AG04450 (cell line): ENCODE measurements at regions not wholly inside any gene's neighbourhood (a gene's known extent, or its start where the extent isn't known, plus 50 kb on each side); places are given as distances from the start of the nearest gene placed in this dataset.

Experiments used
- CTCF ChIA-PET: fragments of 300-600, 350-600 bp; formaldehyde crosslinking; extraction: SDS; loops from one replicate; lab custom pipeline; 2022; ENCODE audit warnings: antibody characterized with exemption, inconsistent platforms; lab: Charles Lee
- POLR2A ChIA-PET: fragments of 350-600 bp; formaldehyde crosslinking; extraction: SDS; loops from one replicate; lab custom pipeline; 2021; ENCODE audit warnings: antibody characterized with exemption, inconsistent platforms; lab: Yijun Ruan, JAX
- DNase-seq: peaks from one replicate; pipeline ENCODE4 v3.0.0-alpha.2; 2011; ENCODE audit warnings: low read depth, low spot score
- H3K27ac ChIP-seq: one replicate; pipeline ENCODE4 v1.5.1; 2012; ENCODE audit warnings: low read depth, low read length, control low read depth
- H3K27me3 ChIP-seq: one replicate; pipeline ENCODE4 v1.6.0; 2012; ENCODE audit warnings: low read length; ENCODE audit not compliant: control insufficient read depth, insufficient read depth
- H3K4me3 ChIP-seq: 2 replicates; pipeline ENCODE4 v1.5.1; 2011; ENCODE audit warnings: mild to moderate bottlenecking, low read depth, low read length, control low read depth
- H3K9me3 ChIP-seq: 2 replicates; pipeline ENCODE4 v1.5.1; 2012; ENCODE audit warnings: low read length; ENCODE audit not compliant: control insufficient read depth, insufficient read depth
- TF ChIP-seq, protein P1 (sequence below): IDR thresholded peaks from 2 replicates; pipeline ENCODE4 v1.5.1; 2011; ENCODE audit warnings: low read depth, low read length, control low read depth, inconsistent platforms

DNA sequence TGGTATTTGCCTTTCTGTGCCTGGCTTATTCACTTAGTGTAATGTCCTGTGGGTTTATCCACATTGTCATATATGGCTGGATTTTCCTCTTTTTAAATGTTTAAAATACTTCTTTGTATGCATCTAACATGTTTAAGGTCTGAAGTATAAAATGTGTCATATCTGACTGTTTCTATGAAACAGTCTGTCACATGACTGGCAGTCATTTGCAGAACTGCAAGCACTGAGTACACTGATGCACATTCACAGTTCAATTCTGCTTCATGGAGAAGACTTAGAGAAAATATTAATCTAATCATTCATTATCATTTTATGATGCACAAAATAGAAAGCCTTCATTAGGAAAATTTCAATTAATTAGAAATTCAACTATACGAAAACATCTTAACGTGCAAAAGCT lies 119.7 kb upstream of the PRSS58 start:
- TF ChIP-seq, protein P1, sequence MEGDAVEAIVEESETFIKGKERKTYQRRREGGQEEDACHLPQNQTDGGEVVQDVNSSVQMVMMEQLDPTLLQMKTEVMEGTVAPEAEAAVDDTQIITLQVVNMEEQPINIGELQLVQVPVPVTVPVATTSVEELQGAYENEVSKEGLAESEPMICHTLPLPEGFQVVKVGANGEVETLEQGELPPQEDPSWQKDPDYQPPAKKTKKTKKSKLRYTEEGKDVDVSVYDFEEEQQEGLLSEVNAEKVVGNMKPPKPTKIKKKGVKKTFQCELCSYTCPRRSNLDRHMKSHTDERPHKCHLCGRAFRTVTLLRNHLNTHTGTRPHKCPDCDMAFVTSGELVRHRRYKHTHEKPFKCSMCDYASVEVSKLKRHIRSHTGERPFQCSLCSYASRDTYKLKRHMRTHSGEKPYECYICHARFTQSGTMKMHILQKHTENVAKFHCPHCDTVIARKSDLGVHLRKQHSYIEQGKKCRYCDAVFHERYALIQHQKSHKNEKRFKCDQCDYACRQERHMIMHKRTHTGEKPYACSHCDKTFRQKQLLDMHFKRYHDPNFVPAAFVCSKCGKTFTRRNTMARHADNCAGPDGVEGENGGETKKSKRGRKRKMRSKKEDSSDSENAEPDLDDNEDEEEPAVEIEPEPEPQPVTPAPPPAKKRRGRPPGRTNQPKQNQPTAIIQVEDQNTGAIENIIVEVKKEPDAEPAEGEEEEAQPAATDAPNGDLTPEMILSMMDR: no peak
- ChIA-PET CTCF (no interaction called here), POLR2A (no interaction called here)
- Histone ChIP-seq H3K27ac (no peak overlapping the region), H3K9me3 (no peaks in the 10 kb centered on the region), H3K27me3 (no peaks in the 10 kb centered on the region), H3K4me3 (no peak overlapping the region)
- DNase-seq: no peak

- TF ChIP-seq, protein P1: no peak
- CTCF ChIA-PET: interaction anchor here (1.0 to 3.8 kb wide), 5 partner anchors 10 to 106 kb away, joined by 4 to 29 read pairs (median 6); no protein-coding TSS in a partner anchor
- no peak for DNase-seq
- Histone ChIP-seq H3K27me3 (no peaks in the 10 kb centered on the region), H3K9me3 (no peaks in the 10 kb centered on the region), H3K4me3 (no peak overlapping the region), H3K27ac (no peak overlapping the region)
- POLR2A ChIA-PET: no interaction called here
These were observed 118.6 kb upstream of the PRSS58 start for GRCh38 chr7:142376356-142376997.

- CTCF ChIA-PET: interaction anchor here (0.5 to 3.8 kb wide), 6 partner anchors 11 to 511 kb away, joined by 3 to 29 read pairs (median 6); no protein-coding TSS in a partner anchor
- POLR2A ChIA-PET: interaction anchor here (0.7 kb wide), 1 partner anchor 163 kb away, joined by 9 read pairs; no protein-coding TSS in a partner anchor
These were observed 118.0 kb upstream of the PRSS58 start for GRCh38 chr7:142375710-142376313.

GRCh38 chr7:142372727-142373126 lies 114.9 kb upstream of the PRSS58 start:
- TF ChIP-seq, protein P1: no peak
- peaks cover 2% of the 10 kb centered on the region for H3K27me3 ChIP-seq
- no peak overlapping the region for H3K4me3 ChIP-seq
- ChIA-PET POLR2A (no interaction called here), CTCF (interaction anchor here (1.0 to 3.8 kb wide), 8 partner anchors 9 to 410 kb away, joined by 3 to 29 read pairs (median 5); no protein-coding TSS in a partner anchor)
- H3K27ac ChIP-seq: no peak overlapping the region
- DNase-seq: no peak
- H3K9me3 ChIP-seq: peaks cover 3% of the 10 kb centered on the region

More at GRCh38 chr7:142375710-142376313, 118.0 kb upstream of the PRSS58 start:
- Histone ChIP-seq H3K4me3 (no peak overlapping the region), H3K27ac (no peak overlapping the region), H3K9me3 (no peaks in the 10 kb centered on the region), H3K27me3 (no peaks in the 10 kb centered on the region)
- no peak for DNase-seq
- TF ChIP-seq, protein P1: no peak; the same call in 1 of the 2 replicates
